K562 (cell line): ENCODE measurements at regions not wholly inside any gene's neighbourhood (a gene's known extent, or its start where the extent isn't known, plus 50 kb on each side); places are given as distances from the start of the nearest gene placed in this dataset.

Source experiments
- ARNT ChIP-seq, 2 experiments: fragments of 450-650 bp; IDR thresholded peaks; 2 replicates each; pipeline ENCODE4 v1.6.1; 2016; ENCODE audit warnings: mild to moderate bottlenecking in 1 of 2
- GATAD2B ChIP-seq: fragments of 450-650 bp; IDR thresholded peaks from 2 replicates; pipeline ENCODE4 v1.6.1; 2017; ENCODE audit warnings: mild to moderate bottlenecking, borderline replicate concordance
- GTF2E2 ChIP-seq: fragments of 200-800 bp; sonication (Bioruptor generic); IDR thresholded peaks from 2 replicates; pipeline ENCODE4 v1.6.1; 2016; ENCODE audit warnings: missing genetic modification characterization, missing compliant biosample characterization
- NBN ChIP-seq: fragments of 450-650 bp; IDR thresholded peaks from 2 replicates; pipeline ENCODE4 v1.6.1; 2016; ENCODE audit warnings: low read depth, mild to moderate bottlenecking
- NFRKB ChIP-seq: fragments of 450-650 bp; IDR thresholded peaks from 2 replicates; pipeline ENCODE4 v1.6.1; 2016; ENCODE audit warnings: low read depth
- NKRF ChIP-seq: fragments of 450-650 bp; IDR thresholded peaks from 2 replicates; pipeline ENCODE4 v1.6.1; 2016; ENCODE audit warnings: borderline replicate concordance
- PHB2 ChIP-seq: fragments of 450-650 bp; IDR thresholded peaks from 2 replicates; pipeline ENCODE4 v1.6.1; 2017; ENCODE audit warnings: low read depth
- POLR2AphosphoS2 ChIP-seq: IDR thresholded peaks from 2 replicates; pipeline ENCODE4 v1.6.1; 2012; ENCODE audit warnings: low read length, improper control_type of control experiment
- SMARCA5 ChIP-seq: fragments of 450-650 bp; IDR thresholded peaks from 2 replicates; pipeline ENCODE4 v1.6.1; 2016
- SNIP1 ChIP-seq: fragments of 450-650 bp; IDR thresholded peaks from 2 replicates; pipeline ENCODE4 v1.7.1; 2017; ENCODE audit warnings: low read depth, mild to moderate bottlenecking
- THRAP3 ChIP-seq: fragments of 450-650 bp; IDR thresholded peaks from 2 replicates; pipeline ENCODE4 v1.6.1; 2016; ENCODE audit warnings: mild to moderate bottlenecking, inconsistent platforms, borderline replicate concordance
- ZBTB5 ChIP-seq: fragments of 450-650 bp; IDR thresholded peaks from 2 replicates; pipeline ENCODE4 v1.6.1; 2017; ENCODE audit warnings: antibody characterized with exemption
- ZNF197 ChIP-seq: fragments of 200-800 bp; sonication (Bioruptor generic); IDR thresholded peaks from 2 replicates; pipeline ENCODE4 v1.6.1; 2016; ENCODE audit warnings: low read depth, missing genetic modification characterization, missing compliant biosample characterization
- ZNF274 ChIP-seq: IDR thresholded peaks from 2 replicates; pipeline ENCODE4 v1.6.1; 2011; ENCODE audit warnings: low read depth, mild to moderate bottlenecking, low read length, moderate library complexity, borderline replicate concordance
- ZNF644 ChIP-seq: fragments of 200-800 bp; sonication (Bioruptor generic); IDR thresholded peaks from 2 replicates; pipeline ENCODE4 v1.6.1; 2016; ENCODE audit warnings: low read depth, missing genetic modification characterization, missing compliant biosample characterization

- TF ChIP-seq ARNT (IDR thresholded peaks at IDR 0.05), result 0 out of 4 replicates have a peak, but pooled peaks of 1 of the 2 experiments have one; percentile 40
- TF ChIP-seq SMARCA5, result peak; percentile 72
- TF ChIP-seq PHB2, result peak; percentile 40; the same call in 1 of the 2 replicates
- TF ChIP-seq POLR2AphosphoS2, result no peak
- peak; percentile 83; the same call in 1 of the 2 replicates for TF ChIP-seq GTF2E2 (tag)
- TF ChIP-seq ZNF197 (CRISPR knock-in tag), result peak; percentile 58; the same call in 1 of the 2 replicates
- no peak for TF ChIP-seq ZNF644 (tag)
- no peak for TF ChIP-seq ZNF274
- peak; percentile 42; the same call in 1 of the 2 replicates for TF ChIP-seq ZBTB5
- TF ChIP-seq NKRF, result peak; percentile 32; the same call in 1 of the 2 replicates
- TF ChIP-seq NFRKB, result peak; percentile 75; the same call in 1 of the 2 replicates
- peak; percentile 61; the same call in 1 of the 2 replicates for TF ChIP-seq NBN
- TF ChIP-seq SNIP1, result peak; percentile 47
- TF ChIP-seq THRAP3, result peak; percentile 59; the same call in 1 of the 2 replicates
- 0 out of 2 replicates have a peak, but pooled peaks have one; percentile 42 for TF ChIP-seq GATAD2B
Measured at GRCh38 chr6:26304213-26304796, 60.7 kb upstream of the BTN3A2 start (continued).
